SU-DHL-6 (cell line): ENCODE measurements at regions not wholly inside any gene's neighbourhood (a gene's known extent, or its start where the extent isn't known, plus 50 kb on each side); places are given as distances from the start of the nearest gene placed in this dataset.

Experiments
- H2AFZ ChIP-seq: fragments of 200-600 bp; sonication (generic); 2 replicates; pipeline ENCODE4 v1.6.1; 2014; ENCODE audit warnings: low read depth, mild to moderate bottlenecking, moderate library complexity, mixed read lengths, antibody characterized with exemption, low read length; ENCODE audit not compliant: severe bottlenecking
- H3F3A ChIP-seq: fragments of 200-600 bp; shearing (Covaris generic); 2 replicates; pipeline ENCODE4 v1.6.0; 2016; ENCODE audit warnings: antibody characterized with exemption, mild to moderate bottlenecking; ENCODE audit not compliant: insufficient read depth
- H3K27ac ChIP-seq: fragments of 200-600 bp; sonication (generic); 2 replicates; pipeline ENCODE4 v1.5.1; 2016; ENCODE audit warnings: low read depth, mild to moderate bottlenecking, low read length, moderate library complexity, mixed read lengths
- H3K27me3 ChIP-seq: fragments of 200-600 bp; sonication (generic), shearing (Covaris generic); 2 replicates; pipeline ENCODE4 v1.6.0; 2014; ENCODE audit warnings: mild to moderate bottlenecking, low read length
- H3K36me3 ChIP-seq: fragments of 200-600 bp; sonication (generic); 2 replicates; pipeline ENCODE4 v1.6.1; 2014; ENCODE audit warnings: mild to moderate bottlenecking, low read length, mixed read lengths
- H3K4me2 ChIP-seq: fragments of 300-600, 200-600 bp; shearing (Covaris generic), sonication (generic); 2 replicates; pipeline ENCODE4 v1.6.0; 2014; ENCODE audit warnings: low read length, low read depth, mild to moderate bottlenecking; ENCODE audit not compliant: poor library complexity, severe bottlenecking
- H3K4me3 ChIP-seq: fragments of 200-600 bp; sonication (generic); 2 replicates; pipeline ENCODE4 v1.5.1; 2014; ENCODE audit warnings: antibody characterized with exemption, low read length, mild to moderate bottlenecking, mixed read lengths; ENCODE audit not compliant: insufficient read depth, poor library complexity, severe bottlenecking
- H3K79me2 ChIP-seq: fragments of 200-600 bp; sonication (generic); 2 replicates; pipeline ENCODE4 v1.6.1; 2014; ENCODE audit warnings: mild to moderate bottlenecking, low read length, moderate library complexity; ENCODE audit not compliant: insufficient read depth
- H3K9ac ChIP-seq: fragments of 200-600 bp; sonication (generic); 2 replicates; pipeline ENCODE4 v1.7.0; 2014; ENCODE audit warnings: mild to moderate bottlenecking, low read length
- H3K9me2 ChIP-seq: fragments of 200-600 bp; sonication (generic); replicated peaks from 2 replicates; pipeline ENCODE4 v1.6.1; 2014; ENCODE audit warnings: low read length; ENCODE audit not compliant: insufficient read depth
- H3K9me3 ChIP-seq: fragments of 200-600 bp; sonication (generic); 2 replicates; pipeline ENCODE4 v1.6.1; 2014; ENCODE audit warnings: low read length, mixed read lengths; ENCODE audit not compliant: insufficient read depth
- H4K20me1 ChIP-seq: fragments of 200-600 bp; sonication (generic); 2 replicates; pipeline ENCODE4 v1.6.1; 2014; ENCODE audit warnings: low read depth, mild to moderate bottlenecking, antibody characterized with exemption, low read length, moderate library complexity, mixed read lengths
- EZH2phosphoT487 ChIP-seq: fragments of 200-600 bp; sonication (generic), shearing (Covaris generic); conservative IDR thresholded peaks from 2 replicates; pipeline ENCODE4 v1.6.1; 2018; ENCODE audit warnings: mild to moderate bottlenecking, antibody characterized with exemption, low read length, moderate library complexity, mixed read lengths
- TF ChIP-seq, protein P1 (sequence below): fragments of 200-600 bp; sonication (generic); IDR thresholded peaks from one replicate; pipeline ENCODE4 v1.5.1; 2017; ENCODE audit warnings: antibody characterized with exemption, mild to moderate bottlenecking, low read length, moderate library complexity; ENCODE audit not compliant: insufficient read depth, poor library complexity, severe bottlenecking

DNA sequence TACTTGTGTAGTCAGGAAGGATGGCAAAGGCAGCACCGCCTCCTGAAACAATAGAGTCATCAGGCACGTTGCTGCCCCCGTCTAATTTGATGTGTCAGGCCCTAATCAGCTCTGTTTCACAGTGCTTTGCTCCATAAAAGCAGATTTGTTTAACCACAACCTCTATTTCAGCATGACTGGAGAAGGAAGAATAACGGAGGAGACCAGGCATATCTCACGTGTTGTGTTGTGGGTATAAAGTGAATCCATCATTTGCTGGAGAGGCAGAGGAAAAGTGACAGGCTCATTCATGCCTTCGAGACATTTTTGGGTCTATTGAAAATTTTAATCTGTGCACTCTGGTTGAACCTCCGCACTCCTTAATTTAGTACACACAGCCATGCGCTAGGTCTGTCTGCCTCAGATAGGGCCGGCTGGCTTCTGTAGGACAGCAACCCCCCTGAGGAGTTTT is 940.4 kb upstream of the SLC10A2 start:
- Histone ChIP-seq H3K79me2 (no peaks in the 10 kb centered on the region), H3K4me2 (no peak overlapping the region), H3K27ac (no peak overlapping the region), H3K9ac (no peak overlapping the region), H3K9me3 (no peaks in the 10 kb centered on the region), H3K36me3 (no peaks in the 10 kb centered on the region), H3F3A (no peaks in the 10 kb centered on the region), H3K9me2 (no peaks in the 10 kb centered on the region), H3K4me3 (no peak overlapping the region), H4K20me1 (no peaks in the 10 kb centered on the region), H2AFZ (no peak overlapping the region), H3K27me3 (no peaks in the 10 kb centered on the region)
- TF ChIP-seq EZH2phosphoT487 = no peak
- TF ChIP-seq, protein P1, sequence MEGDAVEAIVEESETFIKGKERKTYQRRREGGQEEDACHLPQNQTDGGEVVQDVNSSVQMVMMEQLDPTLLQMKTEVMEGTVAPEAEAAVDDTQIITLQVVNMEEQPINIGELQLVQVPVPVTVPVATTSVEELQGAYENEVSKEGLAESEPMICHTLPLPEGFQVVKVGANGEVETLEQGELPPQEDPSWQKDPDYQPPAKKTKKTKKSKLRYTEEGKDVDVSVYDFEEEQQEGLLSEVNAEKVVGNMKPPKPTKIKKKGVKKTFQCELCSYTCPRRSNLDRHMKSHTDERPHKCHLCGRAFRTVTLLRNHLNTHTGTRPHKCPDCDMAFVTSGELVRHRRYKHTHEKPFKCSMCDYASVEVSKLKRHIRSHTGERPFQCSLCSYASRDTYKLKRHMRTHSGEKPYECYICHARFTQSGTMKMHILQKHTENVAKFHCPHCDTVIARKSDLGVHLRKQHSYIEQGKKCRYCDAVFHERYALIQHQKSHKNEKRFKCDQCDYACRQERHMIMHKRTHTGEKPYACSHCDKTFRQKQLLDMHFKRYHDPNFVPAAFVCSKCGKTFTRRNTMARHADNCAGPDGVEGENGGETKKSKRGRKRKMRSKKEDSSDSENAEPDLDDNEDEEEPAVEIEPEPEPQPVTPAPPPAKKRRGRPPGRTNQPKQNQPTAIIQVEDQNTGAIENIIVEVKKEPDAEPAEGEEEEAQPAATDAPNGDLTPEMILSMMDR = no peak

DNA sequence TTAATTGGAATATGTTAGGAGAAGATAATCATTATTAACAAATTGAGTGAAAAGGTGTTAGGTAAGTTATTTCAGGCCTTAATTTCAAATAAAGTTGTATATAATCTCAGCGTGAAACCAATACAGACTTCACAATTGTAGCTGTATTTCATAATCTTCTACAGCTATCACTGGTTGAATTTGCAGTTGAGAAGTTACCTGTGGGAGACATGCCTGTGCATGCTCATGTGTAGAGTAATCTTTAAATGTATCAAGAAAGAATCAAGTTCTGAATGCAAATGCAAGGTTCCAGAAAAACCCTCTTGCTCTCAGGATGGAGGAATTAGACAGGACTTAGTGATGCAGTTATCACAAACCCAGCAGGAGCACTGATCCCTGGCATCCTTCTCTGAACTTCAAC is 938.4 kb upstream of the SLC10A2 start:
- no peak overlapping the region for H2AFZ ChIP-seq
- H3K4me2 ChIP-seq = no peak overlapping the region
- H3K4me3 ChIP-seq = no peak overlapping the region
- no peaks in the 10 kb centered on the region for H3K9me3 ChIP-seq
- no peak for TF ChIP-seq EZH2phosphoT487
- TF ChIP-seq, protein P1 = no peak
- no peaks in the 10 kb centered on the region for H3K9me2 ChIP-seq
- no peaks in the 10 kb centered on the region for H3F3A ChIP-seq
- no peak overlapping the region for H3K9ac ChIP-seq
- H3K27ac ChIP-seq = no peak overlapping the region
- H3K27me3 ChIP-seq = no peaks in the 10 kb centered on the region
- no peaks in the 10 kb centered on the region for H3K36me3 ChIP-seq
- no peaks in the 10 kb centered on the region for H3K79me2 ChIP-seq
- H4K20me1 ChIP-seq = no peaks in the 10 kb centered on the region

DNA sequence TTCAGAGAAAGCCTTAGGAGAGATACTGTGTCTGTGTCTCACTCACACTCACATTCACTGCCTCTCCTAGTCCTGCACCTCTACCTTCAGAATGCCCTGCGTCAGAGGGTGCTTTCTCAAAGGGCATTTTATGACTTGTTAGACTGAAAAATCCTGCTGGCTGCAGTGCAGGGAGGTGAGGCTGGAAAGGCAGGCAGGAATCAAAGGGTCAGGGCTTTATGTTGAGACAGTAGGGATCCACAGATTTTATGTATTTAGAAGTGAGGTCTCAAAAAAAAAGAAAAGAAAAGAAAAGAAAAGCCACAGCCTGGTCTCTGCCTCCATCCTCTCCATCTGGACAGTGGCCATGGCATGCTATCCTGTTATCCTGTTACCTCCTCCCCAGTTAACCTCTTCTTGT is 936.0 kb upstream of the SLC10A2 start:
- TF ChIP-seq, protein P1 = no peak
- TF ChIP-seq EZH2phosphoT487 = no peak
- H3K27ac ChIP-seq = no peak overlapping the region

More for the DNA sequence above, 936.0 kb upstream of the SLC10A2 start:
- Histone ChIP-seq H3K9me2 (no peaks in the 10 kb centered on the region), H3K9ac (no peak overlapping the region), H3K4me2 (no peak overlapping the region), H4K20me1 (no peaks in the 10 kb centered on the region), H2AFZ (no peak overlapping the region), H3K4me3 (no peak overlapping the region), H3K27me3 (no peaks in the 10 kb centered on the region), H3K36me3 (no peaks in the 10 kb centered on the region), H3K9me3 (no peaks in the 10 kb centered on the region), H3K79me2 (no peaks in the 10 kb centered on the region), H3F3A (no peaks in the 10 kb centered on the region)
